ENCODE measurements at regions not wholly inside any gene's neighbourhood (a gene's known extent, or its start where the extent isn't known, plus 50 kb on each side); places are given as distances from the start of the nearest gene placed in this dataset.

GRCh38 chr3:973340-973739, 119.5 kb upstream of the CNTN6 start:
- Histone ChIP-seq H3K27ac (ENCODE audit: extremely low read length, insufficient read depth, low read length) (no peak overlapping the region), H3K36me3 (replicated peaks in 1 of 2; ENCODE audit: control insufficient read depth in 1 of 2, insufficient read depth in 2 of 2, low read length in 2 of 2) (no peaks in the 10 kb centered on the region), H3K4me1 (ENCODE audit: insufficient read depth, low read length) (no peaks in the 10 kb centered on the region), H3K4me2 (ENCODE audit: low read depth, low read length) (no peak overlapping the region), H3K9me3 (ENCODE audit: low read length) (peaks cover 93% of the 10 kb centered on the region), H3K4me3 (replicated peaks in 1 of 3; ENCODE audit: insufficient read depth in 1 of 3, low read depth in 2 of 3, low read length in 3 of 3) (no peak overlapping the region), H3K79me2 (ENCODE audit: insufficient read depth, low read length) (no peaks in the 10 kb centered on the region), H3K9ac (ENCODE audit: insufficient read depth, low read depth, low read length) (no peak overlapping the region), H3K27me3 (ENCODE audit: control insufficient read depth in 1 of 2, insufficient read depth in 2 of 2, low read length in 2 of 2) (no peaks in the 10 kb centered on the region), H2AFZ (ENCODE audit: low read length) (no peak overlapping the region), H4K20me1 (ENCODE audit: insufficient read depth, low read length) (no peaks in the 10 kb centered on the region)
- DNase-seq (ENCODE audit: low spot score) (no peak), FAIRE-seq (no peak), ATAC-seq (no peak)
- 0% methylated on average over 1 of the region's 1 CpG for WGBS (ENCODE audit: low lambda C conversion rate)
- in situ Hi-C loops (cut with HindIII; ENCODE audit: extremely low pct_ligation_motif_present, low pct_unique_long_range_greater_than_20kb) (no loop called here), intact Hi-C loops (cut with micrococcal nuclease; ENCODE audit: unreplicated experiment) (no loop called here)
- ChIA-PET CTCF (ENCODE audit: low intra/inter-chr PET ratio, low total read pairs) (no interaction called here), POLR2A (no interaction called here)
- BruUV-seq (replicated peaks): no TSS peak
- no peak for TF ChIP-seq POLR2AphosphoS2 (IDR thresholded peaks at IDR 0.05; ENCODE audit: low read depth, low read length)
- TF ChIP-seq ZNF468 (CRISPR knock-in tag; IDR thresholded peaks at IDR 0.05): no peak
- TF ChIP-seq ZNF670 (CRISPR knock-in tag; IDR thresholded peaks at IDR 0.05; ENCODE audit: borderline replicate concordance): no peak
- TF ChIP-seq SIN3B (IDR thresholded peaks at IDR 0.05; ENCODE audit: low read length): no peak
- no peak for TF ChIP-seq SOX13 (IDR thresholded peaks at IDR 0.05)
- TF ChIP-seq SOX13 (CRISPR knock-in tag; conservative IDR thresholded peaks at IDR 0.05 in 1 of 2, IDR thresholded peaks at IDR 0.05 in 1 of 2): no peak
- no peak for TF ChIP-seq YY1 (IDR thresholded peaks at IDR 0.05; ENCODE audit: insufficient read depth, insufficient replicate concordance, low read depth, low read length)
- TF ChIP-seq ZNF432 (CRISPR knock-in tag; IDR thresholded peaks at IDR 0.05; ENCODE audit: borderline replicate concordance): no peak
- TF ChIP-seq ZNF687 (CRISPR knock-in tag; IDR thresholded peaks at IDR 0.05): no peak
- no peak for TF ChIP-seq ZNF788 (CRISPR knock-in tag; IDR thresholded peaks at IDR 0.05; ENCODE audit: borderline replicate concordance)
- TF ChIP-seq ATF1 (CRISPR knock-in tag; IDR thresholded peaks at IDR 0.05): no peak
- no peak for TF ChIP-seq TRAFD1 (CRISPR knock-in tag; IDR thresholded peaks at IDR 0.05; ENCODE audit: borderline replicate concordance)
- TF ChIP-seq ZSCAN31 (CRISPR knock-in tag; IDR thresholded peaks at IDR 0.05; ENCODE audit: low read depth): no peak

All from HepG2 (cell line).